HG03432 (cell line): ENCODE measurements at regions not wholly inside any gene's neighbourhood (a gene's known extent, or its start where the extent isn't known, plus 50 kb on each side); places are given as distances from the start of the nearest gene placed in this dataset.

Experiments used
- ATAC-seq: cut with Tn5 transposase; IDR thresholded peaks from one replicate; pipeline ENCODE4 v1.9.1; 2021; ENCODE audit warnings: mild to moderate bottlenecking, moderate library complexity; ENCODE audit not compliant: unreplicated experiment

DNA sequence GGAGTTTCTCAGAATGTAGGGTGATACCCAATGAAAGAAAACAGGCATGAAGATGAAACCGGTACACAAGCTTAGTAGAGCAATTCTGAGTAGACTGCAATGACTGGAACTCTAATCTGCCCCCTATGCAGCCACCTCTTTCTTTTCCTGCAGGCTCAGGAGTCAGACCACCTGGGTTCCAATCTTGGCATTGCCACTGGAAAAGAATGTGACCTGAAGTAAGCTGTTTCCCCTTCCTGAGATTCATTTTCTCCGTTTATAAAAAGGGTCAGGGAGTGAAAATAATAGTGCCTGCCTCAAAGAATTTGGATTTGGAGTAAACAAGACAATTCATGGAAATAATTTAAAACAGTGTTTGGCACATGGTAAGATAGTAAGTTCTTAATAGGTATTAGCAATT, 1464.0 kb downstream of the PCDH7 start:
- ATAC-seq: no peak

DNA sequence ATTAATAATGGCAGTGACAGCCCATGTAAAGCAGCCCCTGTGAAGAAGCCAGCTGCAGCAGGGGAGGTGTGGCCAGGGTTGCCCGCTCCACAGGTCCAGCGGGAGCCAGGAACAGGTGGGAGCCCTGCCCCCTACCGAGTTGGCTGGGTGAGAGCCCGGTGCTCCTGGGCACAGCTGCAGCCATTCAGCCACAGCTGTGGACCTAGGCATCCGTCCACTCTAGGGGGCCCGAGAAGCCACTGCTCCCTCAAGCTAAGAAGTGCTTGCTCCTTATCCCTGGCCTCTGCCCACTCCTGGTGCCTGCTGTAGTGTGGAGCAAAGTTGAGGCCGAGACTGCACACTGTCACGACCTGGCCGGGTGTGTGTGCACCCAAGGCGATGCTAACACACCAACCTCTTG, 1469.0 kb downstream of the PCDH7 start:
- ATAC-seq: no peak

DNA sequence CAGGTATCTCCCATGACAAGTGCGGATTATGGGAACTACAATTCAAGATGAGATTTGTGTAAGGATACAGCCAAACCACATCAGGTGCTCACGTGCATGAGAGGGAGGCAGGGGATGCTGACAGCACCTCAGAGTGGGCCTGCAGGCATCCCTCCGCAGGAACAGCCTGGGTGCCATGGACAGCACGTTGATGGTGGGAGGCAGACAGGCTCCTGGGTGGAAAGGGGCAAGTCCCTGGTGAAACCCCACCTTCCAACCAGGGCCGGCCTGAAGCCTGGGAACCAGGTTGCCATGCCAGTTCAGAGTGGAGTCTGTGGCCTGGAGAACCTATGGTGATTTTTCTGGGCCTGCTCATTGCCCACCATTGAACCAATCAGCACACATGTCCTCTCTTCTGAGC, 1469.6 kb downstream of the PCDH7 start:
- ATAC-seq: no peak

DNA sequence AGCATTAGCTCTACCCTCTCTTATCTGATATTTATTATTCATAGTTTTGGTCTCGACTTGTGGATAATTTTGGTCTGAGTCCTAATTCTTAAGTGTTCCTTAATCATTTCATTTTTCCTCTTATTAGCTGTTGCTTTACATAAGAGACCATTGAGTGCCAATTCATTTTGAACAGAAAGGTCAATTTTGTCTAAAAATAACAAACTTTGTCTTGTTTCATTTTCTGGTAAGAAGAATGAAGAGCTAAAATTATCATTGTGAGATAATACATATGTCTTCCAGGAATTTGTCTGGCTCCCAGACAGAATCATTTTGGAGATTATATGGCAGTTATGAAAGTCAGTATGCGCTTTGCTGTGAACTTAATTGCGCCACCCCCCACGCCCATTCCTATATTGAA, 1471.8 kb downstream of the PCDH7 start:
- no peak for ATAC-seq

DNA sequence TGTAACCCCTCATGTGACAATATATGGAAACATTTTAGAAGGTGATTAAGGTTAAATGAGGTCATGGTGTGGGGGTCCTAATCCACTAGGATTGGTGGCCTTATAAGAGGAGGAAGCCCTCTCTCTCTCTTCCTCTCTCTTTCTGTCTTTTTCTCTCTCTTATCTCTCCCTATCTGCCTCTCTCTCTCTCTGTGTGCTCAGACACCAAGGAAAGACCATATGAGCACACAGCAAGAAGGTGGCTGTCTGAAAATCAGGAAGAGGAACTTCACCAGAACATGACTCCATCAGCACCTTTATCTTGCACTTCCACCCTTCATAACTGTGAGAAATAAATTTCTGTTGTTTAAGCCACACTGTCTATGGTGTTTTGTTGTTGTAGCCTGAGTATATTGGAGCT, 1472.2 kb downstream of the PCDH7 start:
- no peak for ATAC-seq

DNA sequence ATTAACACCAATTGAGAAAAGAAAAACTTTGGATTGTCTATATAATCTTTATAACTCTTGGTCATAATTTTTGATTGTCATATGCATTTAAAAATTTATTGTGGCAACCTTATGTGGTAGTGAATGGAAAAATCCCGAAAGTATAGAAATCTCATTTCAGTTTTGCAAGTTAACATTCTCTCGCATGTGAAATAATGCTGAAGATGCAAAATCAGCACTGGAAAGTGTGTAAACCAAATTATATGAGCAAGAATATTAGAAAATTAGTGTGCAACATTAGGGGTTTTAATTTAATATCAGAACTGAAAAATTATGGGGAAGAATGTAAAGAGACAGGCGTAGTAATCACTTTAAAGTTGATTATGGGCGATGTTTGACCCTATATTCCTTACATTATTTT, 1472.8 kb downstream of the PCDH7 start:
- no peak for ATAC-seq

DNA sequence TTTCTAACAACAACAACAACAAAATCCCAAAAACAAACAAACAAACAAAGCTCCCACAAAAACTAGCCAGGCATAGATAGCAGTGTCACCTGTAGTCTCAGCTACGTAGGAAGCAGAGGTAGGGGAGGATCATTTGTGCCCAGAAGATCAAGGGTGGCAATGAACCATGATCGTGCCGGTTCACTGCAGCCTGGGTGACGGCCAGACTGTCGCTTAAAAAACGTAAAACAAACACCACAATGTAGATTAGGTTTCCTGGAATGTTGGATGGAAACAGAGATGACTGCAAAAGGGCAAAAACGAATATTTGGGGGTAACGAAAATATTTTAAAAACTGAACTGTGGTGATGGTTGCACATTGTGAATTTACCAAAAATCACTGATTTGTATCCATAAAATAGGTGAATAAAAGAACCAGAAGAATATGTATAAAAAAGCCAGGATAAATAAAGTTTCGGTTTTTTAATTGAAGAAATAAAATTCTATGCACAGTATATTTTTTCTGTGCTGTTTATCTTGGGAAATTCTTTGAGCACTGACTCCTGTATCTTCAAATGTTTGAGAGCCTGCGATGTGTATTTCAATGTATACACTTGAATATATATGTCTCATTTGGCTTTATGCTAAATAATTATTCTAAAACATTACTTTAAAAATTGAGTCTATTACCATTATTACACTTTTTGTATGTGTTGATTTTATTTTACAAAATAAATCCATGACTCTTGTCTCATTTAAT, 1477.0 kb downstream of the PCDH7 start:
- ATAC-seq: no peak

DNA sequence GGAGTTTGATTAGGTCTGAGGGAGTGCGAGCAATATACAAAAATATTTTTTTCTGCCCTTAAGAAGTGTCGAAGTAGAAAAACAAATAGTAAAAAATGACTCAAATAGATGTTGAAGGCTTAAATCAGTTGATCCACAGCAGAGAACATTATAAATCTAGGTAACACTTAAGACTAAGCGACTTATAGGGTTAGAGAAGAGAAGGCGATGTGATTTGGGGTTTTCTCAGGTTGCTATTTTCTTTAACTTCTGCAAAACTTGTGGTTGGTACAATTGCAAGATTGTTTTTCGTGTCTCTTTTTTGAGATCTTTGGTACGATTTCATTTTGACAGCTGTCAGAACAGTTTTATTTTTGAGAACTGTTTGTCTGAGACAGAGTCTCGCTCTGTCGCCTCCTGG, 1479.5 kb downstream of the PCDH7 start:
- ATAC-seq: no peak

DNA sequence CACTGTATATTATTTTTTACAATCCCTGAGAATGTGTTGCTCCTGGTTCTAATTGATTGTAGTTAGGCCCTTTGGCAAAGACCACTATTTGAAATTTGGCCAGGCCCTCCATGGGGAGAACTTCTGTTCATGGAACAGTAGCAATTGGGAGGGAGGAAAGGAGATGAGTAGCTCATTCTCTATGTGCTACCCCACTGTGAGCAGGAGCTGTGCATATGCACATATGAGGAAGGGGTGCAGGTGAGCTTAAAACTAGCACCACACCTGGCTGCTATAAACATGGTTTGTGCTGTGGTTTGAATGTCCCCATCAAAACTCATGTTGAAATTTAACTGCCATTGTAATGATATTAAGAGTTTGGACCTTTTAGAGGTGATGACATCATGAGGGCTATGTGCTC, 1483.2 kb downstream of the PCDH7 start:
- no peak for ATAC-seq

DNA sequence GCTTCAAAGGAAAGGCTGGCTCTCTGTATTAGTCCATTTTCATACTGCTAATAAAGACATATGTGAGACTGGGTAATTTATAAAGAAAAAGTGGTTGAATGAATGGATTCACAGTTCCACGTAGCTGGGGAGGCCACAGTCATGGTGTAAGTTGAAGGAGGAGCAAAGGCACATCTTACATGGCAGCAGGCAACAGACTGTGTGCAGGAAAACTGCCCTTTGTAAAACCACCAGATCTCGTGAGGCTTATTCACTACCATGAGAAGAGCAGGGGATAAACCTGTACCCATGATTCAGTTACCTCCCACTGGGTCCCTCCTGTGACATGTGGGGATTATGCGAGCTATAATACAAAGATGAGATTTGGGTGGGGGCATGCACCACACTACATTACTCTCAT, 1486.6 kb downstream of the PCDH7 start:
- no peak for ATAC-seq

DNA sequence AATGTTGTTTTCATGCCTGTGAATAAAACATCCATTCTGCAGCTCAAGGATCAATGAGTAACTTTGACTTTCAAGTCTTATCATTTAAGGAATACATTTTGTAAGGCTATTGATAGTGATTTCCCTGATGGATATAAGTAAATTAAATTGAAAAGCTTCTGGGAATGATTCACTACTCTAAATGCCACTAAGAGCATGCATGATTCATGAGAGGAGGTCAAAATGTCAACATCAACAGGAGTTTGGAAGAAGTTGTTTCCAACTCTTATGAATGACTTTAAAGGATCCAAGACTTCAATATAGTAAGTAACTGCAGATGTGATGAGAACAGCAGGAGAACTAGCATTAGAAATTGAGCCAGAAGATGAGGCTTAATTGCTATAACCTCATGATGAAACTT, 1487.3 kb downstream of the PCDH7 start:
- ATAC-seq: no peak

DNA sequence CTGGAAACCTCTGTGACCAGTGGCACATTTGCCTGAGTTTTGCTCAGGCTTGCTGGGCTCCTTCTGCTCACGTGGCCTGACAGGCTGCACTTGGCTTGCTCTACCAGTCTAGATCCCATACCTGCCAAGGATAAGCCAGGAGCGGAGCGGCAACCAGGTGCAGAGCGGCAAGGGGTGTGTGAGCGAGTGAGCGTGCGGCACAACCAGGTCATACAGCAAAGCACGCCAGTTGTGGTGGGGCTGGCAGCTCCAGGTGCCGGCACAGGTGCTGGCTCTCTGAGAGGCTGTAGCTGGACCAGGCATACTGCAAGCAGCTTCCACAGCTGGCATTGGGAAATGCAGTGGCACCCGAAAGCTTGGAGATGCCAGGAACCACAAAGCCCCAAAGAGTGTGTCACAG, 1495.1 kb downstream of the PCDH7 start:
- no peak for ATAC-seq

DNA sequence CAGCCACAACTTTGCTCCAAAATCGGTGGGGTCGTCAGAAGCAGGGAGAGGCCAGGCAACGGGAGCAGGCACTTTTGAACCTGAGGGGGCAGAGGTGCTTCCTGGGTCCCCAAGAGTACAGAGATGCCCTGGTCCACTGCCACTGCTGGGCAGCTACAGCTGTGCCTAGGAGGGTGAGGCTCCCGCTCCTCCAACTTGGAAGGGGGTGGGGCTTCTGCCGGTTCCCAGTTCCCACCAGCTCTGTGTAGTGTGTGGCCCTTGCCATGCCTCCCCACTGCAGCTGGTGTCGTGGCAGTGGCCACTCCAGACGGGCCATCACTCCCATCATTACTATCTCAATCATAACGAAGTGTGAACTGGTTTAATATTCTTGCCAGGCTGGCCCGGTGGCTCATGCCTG, 1496.3 kb downstream of the PCDH7 start:
- ATAC-seq: no peak

DNA sequence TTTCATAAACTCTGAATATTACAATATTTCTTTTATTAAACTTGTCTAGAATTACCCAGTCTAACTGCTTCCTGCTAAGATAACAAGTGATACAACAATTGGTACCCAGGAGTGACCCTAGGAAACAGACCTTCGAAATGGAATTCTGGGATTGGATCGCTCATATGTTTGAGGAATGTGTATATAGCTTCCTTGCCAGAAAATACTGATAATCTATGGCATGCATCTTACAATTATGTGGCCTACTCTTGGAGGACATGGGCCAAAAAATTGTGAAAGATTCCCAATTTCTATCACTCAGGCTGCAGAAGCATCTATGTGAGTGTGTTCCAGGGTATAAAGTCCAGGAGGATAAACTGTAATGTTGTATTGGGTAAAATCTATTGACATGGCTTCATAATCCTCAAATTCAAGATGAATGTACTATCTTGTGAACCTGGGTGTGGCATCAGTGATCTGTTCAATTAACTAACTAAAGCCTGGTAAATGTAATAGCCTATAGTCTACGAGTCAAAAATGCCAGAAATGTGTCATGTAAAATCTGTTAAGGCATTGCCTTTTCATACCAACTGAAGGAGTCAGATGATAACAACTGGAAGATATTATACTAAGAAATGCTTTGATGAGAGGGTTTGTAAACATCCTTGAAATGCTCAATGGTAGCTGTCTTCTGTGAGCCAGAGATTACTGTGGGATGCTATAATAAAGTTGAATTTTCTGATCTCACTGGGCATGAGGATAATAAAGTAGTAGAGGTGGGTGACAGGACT, 1499.3 kb downstream of the PCDH7 start:
- no peak for ATAC-seq

DNA sequence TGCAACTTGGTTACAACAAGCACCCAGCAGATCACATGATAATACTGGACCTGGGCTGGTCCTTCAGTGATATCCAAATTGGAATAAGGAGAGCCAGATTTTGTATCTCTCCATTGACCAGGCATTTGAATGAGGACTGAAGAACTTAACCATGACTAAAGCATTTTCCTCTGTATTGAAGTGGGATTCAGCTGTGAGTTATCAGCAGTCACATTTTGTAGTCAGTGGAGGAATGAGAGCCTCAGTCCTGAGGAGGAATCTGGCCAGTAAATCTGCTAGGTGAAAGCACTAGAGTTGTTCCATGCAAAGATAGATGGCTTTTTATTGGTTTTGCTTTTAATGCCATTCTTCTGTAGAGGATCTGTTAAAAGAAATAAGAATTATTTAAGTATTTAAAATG, 1506.0 kb downstream of the PCDH7 start:
- no peak for ATAC-seq

DNA sequence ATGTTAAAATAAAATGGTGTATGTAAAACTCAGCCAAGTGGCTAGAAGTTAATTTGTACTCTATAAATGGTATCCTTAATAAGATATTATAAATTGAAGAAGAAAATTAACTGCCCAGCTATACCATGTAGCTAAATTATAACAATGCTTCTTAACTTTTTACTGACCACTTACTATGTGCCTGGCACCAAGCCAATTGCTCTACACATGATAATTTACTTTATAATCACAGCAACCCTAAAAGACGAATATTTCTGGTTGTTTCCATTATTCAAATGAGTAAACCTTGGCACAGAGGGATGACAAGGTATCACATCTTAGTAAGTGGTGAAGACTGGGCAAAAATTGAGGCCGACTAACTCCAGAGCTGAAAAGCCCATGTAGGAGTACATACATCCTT, 1506.6 kb downstream of the PCDH7 start:
- ATAC-seq: no peak

DNA sequence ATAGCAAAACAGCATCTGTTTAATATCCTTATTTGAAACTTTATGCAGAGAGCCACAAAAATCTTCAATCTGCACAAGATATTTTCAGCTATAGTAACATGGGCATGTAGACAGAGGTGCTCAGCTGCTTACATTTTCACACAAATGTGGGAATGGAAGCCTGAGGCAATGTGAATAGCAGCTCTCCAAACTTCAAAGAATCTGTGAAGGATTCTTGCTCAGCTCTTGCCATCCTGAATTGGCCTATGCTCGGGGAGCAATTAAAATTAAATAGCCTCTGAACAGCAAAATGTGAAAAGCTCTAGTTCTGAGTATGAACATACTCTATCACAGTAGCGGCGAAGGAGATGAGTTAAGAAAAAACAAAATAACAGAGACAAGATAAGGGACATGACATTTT, 1523.8 kb downstream of the PCDH7 start:
- ATAC-seq: no peak

DNA sequence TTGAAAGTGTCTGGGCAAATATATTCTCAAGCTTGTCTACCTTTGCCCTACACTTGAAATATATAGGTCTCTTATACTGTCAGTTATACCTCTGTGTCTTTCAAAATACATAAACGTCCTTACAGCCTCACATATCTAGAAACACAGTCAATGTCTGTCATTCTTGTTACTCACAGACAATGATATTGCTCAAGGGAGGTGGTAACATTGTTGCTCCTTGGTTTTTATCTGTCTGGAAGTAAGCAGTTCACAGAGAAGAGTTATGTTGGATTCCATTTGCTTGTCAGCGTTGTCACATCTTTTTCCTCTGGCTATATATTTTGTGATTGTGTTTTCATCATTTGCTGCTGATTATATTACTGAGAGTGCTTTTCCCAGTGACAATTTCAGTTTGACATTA, 1528.9 kb downstream of the PCDH7 start:
- no peak for ATAC-seq

DNA sequence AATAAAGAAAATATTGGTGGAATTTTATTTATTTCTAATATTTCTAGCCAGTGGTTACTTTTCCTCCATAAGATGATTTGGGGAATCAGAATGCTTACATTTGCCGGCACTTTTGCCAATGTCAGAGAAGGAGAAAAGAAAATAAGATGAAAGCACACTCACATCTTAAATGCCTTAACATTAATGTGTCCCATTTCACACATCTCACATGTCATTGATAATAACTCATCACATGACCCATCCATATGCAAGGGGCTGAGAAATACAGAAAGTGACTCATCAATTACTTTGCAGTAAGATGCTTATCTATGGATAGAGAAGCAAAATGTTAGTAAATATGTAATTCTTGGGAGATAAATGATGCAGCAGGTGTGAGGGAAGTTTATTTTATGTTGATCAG, 1531.0 kb downstream of the PCDH7 start:
- no peak for ATAC-seq

DNA sequence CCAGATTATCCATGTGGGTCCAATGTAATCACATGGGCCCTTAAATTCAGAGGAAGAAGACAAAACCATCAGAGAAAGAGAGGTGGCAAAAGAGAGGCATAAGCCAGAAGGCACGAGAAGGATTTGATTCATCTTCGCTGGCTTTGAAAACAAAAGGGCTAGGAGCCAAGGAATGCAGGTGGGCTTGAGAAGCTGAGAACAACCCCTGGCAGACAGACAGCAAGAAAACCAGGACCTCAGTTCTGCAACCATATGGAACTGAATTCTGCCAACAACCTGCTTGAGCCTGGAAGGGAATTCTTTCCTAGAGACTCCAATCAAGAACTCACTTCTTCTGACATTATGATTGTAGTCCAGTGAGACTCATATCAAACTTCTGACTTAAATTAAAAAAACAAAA, 1531.8 kb downstream of the PCDH7 start:
- no peak for ATAC-seq

DNA sequence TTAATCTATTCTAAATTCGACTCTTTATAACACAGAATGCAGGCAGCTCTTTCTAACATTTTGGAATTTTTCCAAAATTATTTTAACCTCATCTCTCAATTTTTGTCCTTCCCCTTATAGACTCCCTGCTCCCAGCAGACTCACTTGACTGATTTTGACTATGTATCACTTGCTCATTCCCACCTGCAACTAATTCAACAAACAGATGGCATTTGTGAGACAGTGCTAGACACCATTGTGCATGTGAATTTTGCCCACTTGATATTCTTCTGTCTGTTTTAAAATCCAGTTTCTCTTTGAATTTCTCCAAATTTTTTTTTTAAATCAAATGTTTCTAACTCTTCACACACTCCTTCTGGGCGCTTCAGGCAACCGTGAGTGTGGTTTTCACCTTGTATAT, 1534.0 kb downstream of the PCDH7 start:
- no peak for ATAC-seq

DNA sequence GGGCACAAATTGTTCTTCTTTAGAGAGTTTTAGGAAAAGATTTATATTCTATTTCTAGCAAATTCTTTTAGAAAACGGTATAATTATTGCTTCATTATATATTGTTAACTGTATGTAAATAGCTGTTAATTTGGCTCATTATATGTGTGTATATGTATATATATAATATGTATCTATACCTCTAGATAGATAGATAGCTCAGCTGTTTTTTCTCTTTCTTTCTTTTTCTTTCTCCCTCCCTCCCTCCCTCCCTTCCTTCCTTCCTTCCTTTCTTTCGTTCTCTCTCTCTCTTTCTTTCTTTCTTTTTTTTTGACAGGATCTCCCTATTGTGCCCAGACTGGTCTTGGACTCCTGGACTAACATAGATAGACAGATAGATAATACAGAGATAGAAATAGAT, 1538.8 kb downstream of the PCDH7 start:
- no peak for ATAC-seq

DNA sequence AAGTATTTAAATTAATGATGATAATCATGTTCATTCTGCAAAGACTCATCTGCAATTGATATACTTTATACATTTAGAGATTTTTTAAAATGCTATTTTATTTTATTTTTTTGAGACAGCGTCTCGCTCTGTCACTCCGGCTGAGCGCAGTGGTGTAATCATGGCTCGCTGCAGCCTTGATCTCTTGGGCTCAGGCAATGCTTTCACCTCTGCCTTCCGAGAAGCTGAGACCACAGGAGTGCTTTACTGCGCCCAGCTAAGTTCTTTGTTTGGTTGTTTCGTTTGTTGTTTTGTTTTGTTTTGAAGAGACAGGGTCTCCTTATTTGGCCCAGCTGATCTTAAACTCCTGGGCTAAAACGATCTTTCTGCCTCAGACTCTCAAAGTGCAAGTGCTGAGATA, 1541.0 kb downstream of the PCDH7 start:
- no peak for ATAC-seq
